ENCODE measurements at regions not wholly inside any gene's neighbourhood (a gene's known extent, or its start where the extent isn't known, plus 50 kb on each side); places are given as distances from the start of the nearest gene placed in this dataset.

GRCh38 chr12:67509666-67510386, 138.7 kb upstream of the DYRK2 start:
- TF ChIP-seq CTCF (IDR thresholded peaks at IDR 0.05) = no peak

GRCh38 chr12:67512061-67512460, 136.5 kb upstream of the DYRK2 start:
- no peak for TF ChIP-seq CTCF (IDR thresholded peaks at IDR 0.05)

GRCh38 chr12:67514502-67514901, 134.0 kb upstream of the DYRK2 start:
- TF ChIP-seq CTCF (IDR thresholded peaks at IDR 0.05) = no peak

- TF ChIP-seq CTCF (IDR thresholded peaks at IDR 0.05) = no peak
Observed at GRCh38 chr12:67515679-67516340, 132.7 kb upstream of the DYRK2 start.

- no peak for TF ChIP-seq CTCF (IDR thresholded peaks at IDR 0.05)
Observed at GRCh38 chr12:67517181-67517887, 131.2 kb upstream of the DYRK2 start.

- TF ChIP-seq CTCF (IDR thresholded peaks at IDR 0.05) = no peak
Observed at GRCh38 chr12:67519484-67520433, 128.8 kb upstream of the DYRK2 start.

- no peak for TF ChIP-seq CTCF (IDR thresholded peaks at IDR 0.05)
Observed at GRCh38 chr12:67520606-67521005, 127.9 kb upstream of the DYRK2 start.
